H1 (cell line): ENCODE measurements at regions not wholly inside any gene's neighbourhood (a gene's known extent, or its start where the extent isn't known, plus 50 kb on each side); places are given as distances from the start of the nearest gene placed in this dataset.

Experiments used
- CTCF ChIA-PET: fragments of 300-600 bp; sonication (Branson Sonifier 250); formaldehyde crosslinking; loops from one replicate; lab custom pipeline; 2021; ENCODE audit not compliant: partially characterized antibody; lab: Charles Lee
- POLR2A ChIA-PET: fragments of 300-600 bp; sonication (Branson Sonifier 250); formaldehyde crosslinking; loops from one replicate; lab custom pipeline; 2021; ENCODE audit warnings: inconsistent platforms; ENCODE audit not compliant: partially characterized antibody; lab: Charles Lee
- DNase-seq, 2 experiments: peaks; one replicate each; pipeline versions ENCODE4 v3.0.0 to v3.0.0-alpha.2; 2010 to 2022; ENCODE audit warnings: low spot score in 2 of 2, low read depth in 1 of 2, mixed read lengths in 1 of 2
- FAIRE-seq: peaks from 2 replicates; lab custom pipeline; 2011; peaks lifted over from hg19 to GRCh38; lab: Jason Lieb, UNC
- H2AFZ ChIP-seq: 2 replicates; pipeline ENCODE4 v1.8.1; 2012; ENCODE audit warnings: low read length, inconsistent platforms
- H2AK5ac ChIP-seq: 2 replicates; pipeline ENCODE4 v1.6.1; 2013; ENCODE audit warnings: low read depth, low read length
- H2BK120ac ChIP-seq: replicated peaks from 2 replicates; pipeline ENCODE3; 2013; ENCODE audit warnings: low read depth, low read length, inconsistent platforms
- H2BK12ac ChIP-seq: 2 replicates; pipeline ENCODE4 v1.6.1; 2013; ENCODE audit warnings: low read depth, low read length
- H2BK15ac ChIP-seq: 2 replicates; pipeline ENCODE4 v1.6.1; 2013; ENCODE audit warnings: low read length
- H2BK20ac ChIP-seq: 2 replicates; pipeline ENCODE4 v1.6.1; 2013; ENCODE audit warnings: low read length
- H2BK5ac ChIP-seq: 2 replicates; pipeline ENCODE4 v1.6.1; 2013; ENCODE audit warnings: low read depth, low read length
- H3K14ac ChIP-seq: 2 replicates; pipeline ENCODE4 v1.6.1; 2013; ENCODE audit warnings: inconsistent platforms; ENCODE audit not compliant: insufficient read length
- H3K18ac ChIP-seq: 2 replicates; pipeline ENCODE4 v1.6.1; 2013; ENCODE audit warnings: low read length; ENCODE audit errors: extremely low read depth
- H3K23ac ChIP-seq: 2 replicates; pipeline ENCODE4 v1.6.1; 2013; ENCODE audit warnings: inconsistent platforms; ENCODE audit not compliant: insufficient read length
- H3K23me2 ChIP-seq: 2 replicates; pipeline ENCODE4 v1.6.1; 2013; ENCODE audit warnings: low read depth, low read length
- H3K27ac ChIP-seq: 2 replicates; pipeline ENCODE4 v1.6.1; 2011; ENCODE audit warnings: low read depth, low read length, inconsistent platforms
- H3K27me3 ChIP-seq, 4 experiments: replicated peaks in 1 of 4; 1 replicate in 1 of 4; 2 replicates in 3 of 4; pipeline versions ENCODE4 v1.6.1 to v1.8.1; 2011 to 2013; ENCODE audit warnings: low read length in 3 of 4, mild to moderate bottlenecking in 3 of 4, inconsistent platforms in 2 of 4, mixed read lengths in 2 of 4, moderate library complexity in 1 of 4; ENCODE audit not compliant: control insufficient read depth in 3 of 4, insufficient read depth in 3 of 4; ENCODE audit errors: extremely low read depth in 1 of 4
- H3K36me3 ChIP-seq, 4 experiments: 2 replicates each; pipeline versions ENCODE4 v1.6.1 to v1.8.1; 2011 to 2013; ENCODE audit warnings: mild to moderate bottlenecking in 4 of 4, low read length in 3 of 4, moderate library complexity in 2 of 4, control low read depth in 1 of 4, inconsistent platforms in 1 of 4; ENCODE audit not compliant: insufficient read depth in 4 of 4, control insufficient read depth in 2 of 4
- H3K4ac ChIP-seq: replicated peaks from 2 replicates; pipeline ENCODE3; 2013; ENCODE audit warnings: low read length, low read depth, mixed read lengths, inconsistent platforms; ENCODE audit not compliant: insufficient read length
- H3K4me1 ChIP-seq, 4 experiments: replicated peaks in 1 of 4; 1 replicate in 1 of 4; 2 replicates in 3 of 4; pipeline versions ENCODE4 v1.6.1 to v1.8.1; 2011 to 2013; ENCODE audit warnings: low read length in 3 of 4, inconsistent platforms in 2 of 4, mixed read lengths in 1 of 4; ENCODE audit not compliant: insufficient read depth in 4 of 4, control insufficient read depth in 3 of 4
- H3K4me2 ChIP-seq, 2 experiments: 2 replicates each; pipeline versions ENCODE4 v1.6.1 to v1.8.1; 2011 to 2013; ENCODE audit warnings: low read depth in 2 of 2, low read length in 2 of 2, control low read depth in 1 of 2, inconsistent platforms in 1 of 2, mild to moderate bottlenecking in 1 of 2; ENCODE audit not compliant: insufficient read depth in 1 of 2
- H3K4me3 ChIP-seq, 4 experiments: fragments of 200-600, 300-600 bp in 1 of 4; sonication (generic), shearing (Covaris generic), sonication (Bioruptor Twin) in 1 of 4; 2 replicates each; pipeline versions ENCODE4 v1.5.1 to v1.8.1; 2011 to 2016; ENCODE audit warnings: low read length in 4 of 4, low read depth in 3 of 4, control low read depth in 2 of 4, inconsistent platforms in 2 of 4, mild to moderate bottlenecking in 2 of 4, mixed read lengths in 1 of 4, moderate library complexity in 1 of 4; ENCODE audit not compliant: insufficient read depth in 2 of 4; ENCODE audit errors: extremely low read depth in 1 of 4
- H3K56ac ChIP-seq: replicated peaks from 2 replicates; pipeline ENCODE3; 2013; ENCODE audit warnings: low read depth, mild to moderate bottlenecking, mixed read lengths, low read length, inconsistent platforms; ENCODE audit not compliant: insufficient read length
- H3K79me1 ChIP-seq: 2 replicates; pipeline ENCODE4 v1.6.1; 2013; ENCODE audit warnings: low read depth, low read length, control low read depth
- H3K79me2 ChIP-seq, 2 experiments: 2 replicates each; pipeline versions ENCODE4 v1.6.1 to v1.8.1; 2012 to 2013; ENCODE audit warnings: low read length in 2 of 2, mild to moderate bottlenecking in 2 of 2, inconsistent platforms in 1 of 2; ENCODE audit not compliant: insufficient read depth in 2 of 2, control insufficient read depth in 1 of 2
- H3K9ac ChIP-seq, 4 experiments: replicated peaks in 1 of 4; 1 replicate in 1 of 4; 2 replicates in 3 of 4; pipeline versions ENCODE4 v1.6.1 to v1.8.1; 2011 to 2013; ENCODE audit warnings: low read depth in 3 of 4, low read length in 3 of 4, control low read depth in 2 of 4, mild to moderate bottlenecking in 2 of 4, moderate library complexity in 2 of 4, inconsistent platforms in 1 of 4; ENCODE audit errors: extremely low read depth in 1 of 4
- H3K9me3 ChIP-seq, 2 experiments: 2 replicates each; pipeline versions ENCODE4 v1.6.1 to v1.8.1; 2012 to 2013; ENCODE audit warnings: mild to moderate bottlenecking in 2 of 2, moderate library complexity in 2 of 2, control low read depth in 1 of 2, inconsistent platforms in 1 of 2, low read depth in 1 of 2, low read length in 1 of 2, mixed read lengths in 1 of 2; ENCODE audit not compliant: insufficient read depth in 2 of 2
- H4K20me1 ChIP-seq, 2 experiments: replicated peaks in 1 of 2; 2 replicates each; pipeline versions ENCODE3 to v1.8.1; 2011 to 2013; ENCODE audit warnings: inconsistent platforms in 2 of 2, low read length in 2 of 2, mild to moderate bottlenecking in 1 of 2; ENCODE audit not compliant: insufficient read depth in 2 of 2, control insufficient read depth in 1 of 2
- H4K5ac ChIP-seq: 2 replicates; pipeline ENCODE4 v1.6.1; 2013; ENCODE audit warnings: low read length, low read depth, mixed read lengths, inconsistent platforms; ENCODE audit not compliant: insufficient read length
- H4K8ac ChIP-seq: 2 replicates; pipeline ENCODE4 v1.8.0; 2013; ENCODE audit warnings: mild to moderate bottlenecking, moderate library complexity, low read length, inconsistent platforms; ENCODE audit not compliant: insufficient read depth; ENCODE audit errors: extremely low read depth
- H4K91ac ChIP-seq: replicated peaks from 2 replicates; pipeline ENCODE3; 2013; ENCODE audit warnings: low read length, mixed read lengths, inconsistent platforms; ENCODE audit not compliant: insufficient read length
- CHD2 ChIP-seq: IDR thresholded peaks from 2 replicates; pipeline ENCODE4 v1.6.1; 2012; ENCODE audit warnings: low read length, improper control_type of control experiment
- CTBP2 ChIP-seq: IDR thresholded peaks from 2 replicates; pipeline ENCODE4 v1.7.0; 2011; ENCODE audit warnings: borderline replicate concordance, mild to moderate bottlenecking, moderate library complexity, mixed read lengths, low read length; ENCODE audit not compliant: insufficient read depth, insufficient read length
- TCF12 ChIP-seq: IDR thresholded peaks from 2 replicates; pipeline ENCODE4 v1.6.1; 2011; ENCODE audit warnings: low read depth, mild to moderate bottlenecking, low read length
- WGBS, 2 experiments: shearing (Covaris generic) in 1 of 2; methylation state at CpG; one replicate each; pipeline versions ENCODE4 v1.1.6 to v1.1.7; 2013 to 2015; ENCODE audit warnings: low lambda C conversion rate in 2 of 2, mixed read lengths in 2 of 2, inconsistent platforms in 1 of 2, low coverage in 1 of 2, missing lambda C conversion rate in 1 of 2; ENCODE audit not compliant: insufficient replicate concordance in 2 of 2, insufficient coverage in 1 of 2, insufficient read length in 1 of 2; ENCODE audit errors: extremely low coverage in 1 of 2, missing lambda C conversion rate in 1 of 2; 5-methylcytosine and 5-hydroxymethylcytosine counted together
- TF ChIP-seq, protein P1 (sequence below), 3 experiments: IDR thresholded peaks; 1 replicate in 2 of 3; 2 replicates in 1 of 3; pipeline versions ENCODE4 v1.5.1 to v1.6.1; 2011; ENCODE audit warnings: low read length in 3 of 3, mild to moderate bottlenecking in 3 of 3, inconsistent platforms in 2 of 3, low read depth in 1 of 3, moderate library complexity in 1 of 3; ENCODE audit not compliant: insufficient read depth in 1 of 3; ENCODE audit errors: control extremely low read depth in 1 of 3

- ChIA-PET CTCF (no interaction called here), POLR2A (no interaction called here)
- Histone ChIP-seq H3K23me2 (no peaks in the 10 kb centered on the region), H3K4ac (no peak overlapping the region), H2BK120ac (no peak overlapping the region), H3K4me1 (peaks cover 0 to 6% (median 0%) of the 10 kb centered on the region in 4 experiments; a peak in 1 of 7 replicates), H2BK15ac (no peak overlapping the region), H3K23ac (no peak overlapping the region), H2BK12ac (no peak overlapping the region), H2BK5ac (no peak overlapping the region), H3K56ac (no peak overlapping the region), H3K4me3 (no peak overlapping the region), H3K36me3 (no peaks in the 10 kb centered on the region), H3K79me1 (no peaks in the 10 kb centered on the region), H3K14ac (no peak overlapping the region), H2AK5ac (no peak overlapping the region), H2AFZ (no peak overlapping the region), H3K18ac (no peak overlapping the region), H3K27me3 (no peaks in the 10 kb centered on the region), H3K4me2 (no peak overlapping the region), H4K8ac (no peak overlapping the region), H3K79me2 (no peaks in the 10 kb centered on the region), H3K9me3 (no peaks in the 10 kb centered on the region), H3K27ac (no peak overlapping the region), H2BK20ac (no peak overlapping the region), H4K91ac (no peak overlapping the region), H4K20me1 (no peaks in the 10 kb centered on the region), H3K9ac (no peak overlapping the region), H4K5ac (peak overlapping the region; percentile 60)
- FAIRE-seq (no peak), DNase-seq (no peak)
- TF ChIP-seq, protein P1, sequence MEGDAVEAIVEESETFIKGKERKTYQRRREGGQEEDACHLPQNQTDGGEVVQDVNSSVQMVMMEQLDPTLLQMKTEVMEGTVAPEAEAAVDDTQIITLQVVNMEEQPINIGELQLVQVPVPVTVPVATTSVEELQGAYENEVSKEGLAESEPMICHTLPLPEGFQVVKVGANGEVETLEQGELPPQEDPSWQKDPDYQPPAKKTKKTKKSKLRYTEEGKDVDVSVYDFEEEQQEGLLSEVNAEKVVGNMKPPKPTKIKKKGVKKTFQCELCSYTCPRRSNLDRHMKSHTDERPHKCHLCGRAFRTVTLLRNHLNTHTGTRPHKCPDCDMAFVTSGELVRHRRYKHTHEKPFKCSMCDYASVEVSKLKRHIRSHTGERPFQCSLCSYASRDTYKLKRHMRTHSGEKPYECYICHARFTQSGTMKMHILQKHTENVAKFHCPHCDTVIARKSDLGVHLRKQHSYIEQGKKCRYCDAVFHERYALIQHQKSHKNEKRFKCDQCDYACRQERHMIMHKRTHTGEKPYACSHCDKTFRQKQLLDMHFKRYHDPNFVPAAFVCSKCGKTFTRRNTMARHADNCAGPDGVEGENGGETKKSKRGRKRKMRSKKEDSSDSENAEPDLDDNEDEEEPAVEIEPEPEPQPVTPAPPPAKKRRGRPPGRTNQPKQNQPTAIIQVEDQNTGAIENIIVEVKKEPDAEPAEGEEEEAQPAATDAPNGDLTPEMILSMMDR (IDR thresholded peaks at IDR 0.05; ENCODE audit: control extremely low read depth in 1 of 3, insufficient read depth in 1 of 3, low read depth in 1 of 3, low read length in 3 of 3): no peak
- TF ChIP-seq CTBP2 (no peak), CHD2 (no peak), TCF12 (no peak)
- WGBS, 2 experiments: 83% methylated on average over 3 of the region's 3 CpGs; no CpG with 5 or more reads in 1 of the 2 experiments
Measured at GRCh38 chr4:136909626-136910025, 622.7 kb downstream of the PCDH18 start.
